ENCODE measurements at regions not wholly inside any gene's neighbourhood (a gene's known extent, or its start where the extent isn't known, plus 50 kb on each side); places are given as distances from the start of the nearest gene placed in this dataset.
"Not testable (repeated sequence)": the region's sequence is repeated elsewhere in the genome, so short reads cannot be mapped to it uniquely, and the experiment has no call there.

- no peak for DNase-seq
These were observed 132.3 kb upstream of the JARID2 start for GRCh38 chr6:15113587-15113986.

GRCh38 chr6:15114061-15114460 lies 131.8 kb upstream of the JARID2 start:
- no peak for DNase-seq

- no peak for DNase-seq
These were observed 129.0 kb upstream of the JARID2 start for GRCh38 chr6:15116889-15117288.

GRCh38 chr6:15121443-15121842 lies 124.4 kb upstream of the JARID2 start:
- no peak for DNase-seq

GRCh38 chr6:15121977-15122550 lies 123.8 kb upstream of the JARID2 start:
- DNase-seq = no peak

- DNase-seq = no peak
These were observed 116.0 kb upstream of the JARID2 start for GRCh38 chr6:15129887-15130286.

- no peak for DNase-seq
These were observed 114.6 kb upstream of the JARID2 start for GRCh38 chr6:15131234-15131633.

- DNase-seq = no peak
These were observed 114.2 kb upstream of the JARID2 start for GRCh38 chr6:15131651-15132061.

- DNase-seq = no peak
These were observed 113.7 kb upstream of the JARID2 start for GRCh38 chr6:15132167-15132566.

- DNase-seq = no peak
These were observed 112.8 kb upstream of the JARID2 start for GRCh38 chr6:15132854-15133670.

- no peak for DNase-seq
These were observed 108.8 kb upstream of the JARID2 start for GRCh38 chr6:15137086-15137485.

GRCh38 chr6:15143086-15143485 lies 102.8 kb upstream of the JARID2 start:
- DNase-seq = no peak

- DNase-seq = no peak
These were observed 102.3 kb upstream of the JARID2 start for GRCh38 chr6:15143540-15143939.

- DNase-seq = no peak
These were observed 100.0 kb upstream of the JARID2 start for GRCh38 chr6:15145821-15146220.

GRCh38 chr6:15147827-15148226 lies 98.0 kb upstream of the JARID2 start:
- DNase-seq = no peak

GRCh38 chr6:15148356-15148946 lies 97.4 kb upstream of the JARID2 start:
- no peak for DNase-seq

- DNase-seq = no peak
These were observed 95.7 kb upstream of the JARID2 start for GRCh38 chr6:15150207-15150606.

GRCh38 chr6:15152700-15153099 lies 93.2 kb upstream of the JARID2 start:
- DNase-seq = no peak

GRCh38 chr6:15153191-15153590 lies 92.7 kb upstream of the JARID2 start:
- DNase-seq = no peak

- DNase-seq = no peak
These were observed 88.4 kb upstream of the JARID2 start for GRCh38 chr6:15157479-15157878.

- no peak for DNase-seq
These were observed 86.8 kb upstream of the JARID2 start for GRCh38 chr6:15158821-15159619.

GRCh38 chr6:15160812-15161211 lies 85.1 kb upstream of the JARID2 start:
- no peak for DNase-seq

GRCh38 chr6:15164855-15165254 lies 81.0 kb upstream of the JARID2 start:
- not testable (repeated sequence) for DNase-seq

Data from hindlimb muscle (tissue), 1 donor.